HG03558 (cell line): ENCODE measurements at regions not wholly inside any gene's neighbourhood (a gene's known extent, or its start where the extent isn't known, plus 50 kb on each side); places are given as distances from the start of the nearest gene placed in this dataset.
A peak's percentile ranks its signal among the peaks of the same experiment; 100 is the strongest.
"Not testable (repeated sequence)": the region's sequence is repeated elsewhere in the genome, so short reads cannot be mapped to it uniquely, and the experiment has no call there.

Experiments used
- ATAC-seq: cut with Tn5 transposase; IDR thresholded peaks from one replicate; pipeline ENCODE4 v1.9.1; 2021; ENCODE audit warnings: moderate number of reproducible peaks; ENCODE audit not compliant: unreplicated experiment; ENCODE audit errors: extremely low read depth

- ATAC-seq = no peak
Observed at GRCh38 chr5:42950456-42951292, 89.4 kb downstream of the ANXA2R start.

DNA sequence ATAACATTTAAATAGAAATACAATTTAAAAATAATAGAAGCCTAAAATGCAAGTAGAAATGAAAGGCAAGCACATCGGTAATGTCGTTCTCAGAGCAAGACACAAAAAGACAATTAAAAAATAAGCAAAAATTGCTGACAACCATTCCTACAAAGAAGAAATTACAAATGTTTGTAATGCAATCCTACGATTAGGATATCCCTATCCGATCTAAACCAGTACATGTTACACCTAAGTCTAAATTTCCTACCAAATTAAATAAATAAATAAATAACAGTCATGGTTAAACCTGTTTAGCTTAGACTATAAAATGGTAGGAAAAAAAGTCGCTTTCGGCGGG, 90.0 kb downstream of the ANXA2R start:
- no peak for ATAC-seq

DNA sequence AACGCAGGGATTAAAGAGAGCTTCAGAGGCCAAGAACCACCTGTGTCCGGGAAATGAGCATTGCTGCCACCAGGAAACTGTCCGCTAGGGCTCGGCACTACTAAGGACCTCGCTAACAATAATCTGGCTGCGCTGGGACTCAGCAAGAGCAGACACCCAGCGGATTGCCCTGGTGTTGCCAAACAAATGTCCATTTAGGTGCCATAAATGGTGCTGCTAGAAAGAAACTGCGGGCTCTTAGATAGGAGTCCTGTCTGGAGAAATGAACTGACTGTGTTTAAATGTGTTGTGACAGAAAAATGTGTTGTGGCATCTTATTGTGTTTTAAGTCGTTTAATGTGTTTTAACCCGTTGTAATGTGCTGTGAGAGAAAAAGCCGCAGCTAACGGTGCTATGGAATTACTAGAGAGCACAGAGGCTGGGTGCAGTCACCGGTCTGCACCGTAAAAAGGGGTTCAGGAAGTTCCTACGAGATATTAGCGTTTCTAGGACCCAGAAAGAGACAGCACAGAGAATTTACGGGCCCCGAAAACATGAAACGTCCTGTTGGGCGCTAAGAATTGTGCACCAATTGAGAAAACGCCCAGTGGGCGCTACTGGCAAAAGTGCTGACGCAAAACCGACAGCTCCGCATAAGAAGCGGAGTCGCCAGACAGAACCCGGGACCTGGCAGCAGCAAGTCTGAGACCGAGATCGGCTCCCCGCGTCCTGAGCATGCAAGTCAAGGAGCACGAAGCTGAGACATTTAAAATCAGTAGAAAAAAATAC, 90.6 kb downstream of the ANXA2R start:
- ATAC-seq = peak; percentile 60

DNA sequence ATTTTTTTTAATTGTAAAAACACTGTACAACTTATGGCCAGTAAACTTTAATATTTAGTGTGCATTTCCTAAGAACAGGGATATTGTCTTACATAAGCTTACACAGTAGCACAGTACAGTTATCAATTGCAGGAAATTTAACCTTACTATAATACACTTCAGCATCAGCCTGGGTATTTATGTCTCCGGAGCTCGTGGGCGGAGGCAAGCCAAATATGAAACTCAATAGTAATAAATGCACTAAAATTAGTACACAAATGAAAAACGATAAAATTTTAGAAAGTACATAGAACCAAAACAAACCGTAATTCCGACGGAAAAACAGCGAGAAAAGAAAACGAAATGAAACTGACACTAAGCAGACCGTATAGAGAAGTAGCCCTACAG, 91.2 kb downstream of the ANXA2R start:
- ATAC-seq = peak; percentile 1

GRCh38 chr5:42944989-42945388, 95.1 kb downstream of the ANXA2R start:
- ATAC-seq = no peak

DNA sequence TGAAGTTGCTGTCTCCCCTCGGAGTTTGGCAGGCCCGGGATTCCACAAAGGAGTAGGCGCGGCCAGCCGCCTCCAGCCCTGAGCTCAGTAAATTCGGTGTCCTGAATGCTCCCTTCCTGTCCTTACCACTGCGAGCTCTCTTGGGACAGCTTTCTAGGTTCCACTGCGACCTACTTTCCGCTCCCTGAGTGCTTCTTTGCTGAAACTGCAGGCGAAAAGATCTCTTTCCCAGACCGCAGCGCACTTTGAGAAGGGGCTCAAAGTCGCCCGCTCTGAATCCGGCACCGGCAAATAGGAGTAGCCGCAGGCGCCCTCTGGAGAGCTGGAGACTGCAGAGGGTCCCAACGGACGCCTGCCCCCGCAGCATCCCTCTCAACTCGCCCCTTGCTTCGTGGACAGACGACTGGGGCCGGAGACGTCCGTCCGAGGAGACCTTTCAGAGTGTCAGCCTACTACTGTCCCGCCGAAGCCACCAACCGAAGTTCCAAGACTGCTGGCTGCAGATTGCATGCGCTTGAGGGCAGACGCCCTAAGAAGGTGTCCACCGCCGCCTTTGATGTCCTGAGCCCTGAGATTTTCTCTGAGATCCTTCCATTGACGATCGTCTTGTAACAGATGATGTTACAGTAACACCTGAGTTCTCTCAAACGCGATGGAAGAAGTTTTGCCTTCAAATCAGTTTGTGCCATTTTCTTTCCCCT, 96.0 kb downstream of the ANXA2R start:
- ATAC-seq = no peak

DNA sequence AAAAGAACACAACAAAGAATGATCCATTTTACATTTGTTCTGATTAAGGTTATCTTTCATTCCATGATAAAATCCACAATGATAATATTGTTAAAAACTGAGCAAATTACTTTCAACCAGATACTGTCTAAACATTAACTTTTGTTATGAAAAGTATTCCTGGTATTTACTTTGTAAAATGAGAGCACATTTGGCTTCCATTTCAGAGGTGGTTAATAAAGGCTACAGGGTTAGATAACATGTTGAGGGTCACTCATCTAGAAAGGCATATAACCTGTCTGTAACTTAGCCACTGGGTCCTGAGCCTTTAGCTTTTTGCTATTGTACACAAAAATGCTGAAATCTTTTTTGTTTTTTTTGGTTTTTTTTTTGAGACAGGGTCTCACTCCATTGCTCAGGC, 99.3 kb downstream of the ANXA2R start:
- no peak for ATAC-seq

GRCh38 chr5:42932011-42932410, 108.1 kb downstream of the ANXA2R start:
- ATAC-seq = not testable (repeated sequence)

DNA sequence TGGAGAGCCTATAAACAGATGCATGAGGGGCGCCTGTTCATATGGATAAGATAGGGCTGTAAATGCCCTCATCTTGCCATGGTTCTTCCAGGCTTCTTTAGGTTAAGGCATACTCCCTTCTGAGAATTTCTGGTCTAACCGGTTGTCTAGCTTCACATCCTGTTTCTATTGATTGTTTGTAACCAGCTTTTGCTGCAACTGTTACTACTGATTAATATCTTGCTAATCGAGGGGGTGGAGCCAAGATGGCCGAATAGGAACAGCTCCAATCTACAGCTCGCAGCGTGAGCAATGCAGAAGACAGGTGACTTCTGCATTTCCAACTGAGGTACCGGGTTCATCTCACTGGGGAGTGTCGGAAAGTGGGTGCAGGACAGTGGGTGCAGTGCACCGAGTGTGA, 108.7 kb downstream of the ANXA2R start:
- not testable (repeated sequence) for ATAC-seq

DNA sequence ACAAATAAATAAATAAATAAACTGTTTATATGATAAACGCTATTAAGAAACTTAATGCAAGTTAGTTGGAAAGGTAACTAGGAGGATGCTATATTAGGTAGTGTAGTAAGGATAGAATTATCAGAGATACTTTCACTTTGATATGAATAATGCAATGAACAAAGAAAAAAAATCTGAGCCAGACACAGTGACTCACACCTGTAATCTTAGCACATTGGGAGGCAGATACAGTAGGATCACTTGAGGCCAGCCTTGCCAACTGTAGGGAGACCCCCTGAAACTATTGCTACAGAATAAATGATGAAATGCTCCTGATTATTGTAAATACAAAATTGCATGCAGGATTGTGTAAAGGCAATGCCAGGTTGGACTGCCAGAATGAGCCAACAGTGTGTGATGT, 109.2 kb downstream of the ANXA2R start:
- ATAC-seq = no peak

- ATAC-seq = no peak
Observed at GRCh38 chr5:42929871-42930270, 110.2 kb downstream of the ANXA2R start.

DNA sequence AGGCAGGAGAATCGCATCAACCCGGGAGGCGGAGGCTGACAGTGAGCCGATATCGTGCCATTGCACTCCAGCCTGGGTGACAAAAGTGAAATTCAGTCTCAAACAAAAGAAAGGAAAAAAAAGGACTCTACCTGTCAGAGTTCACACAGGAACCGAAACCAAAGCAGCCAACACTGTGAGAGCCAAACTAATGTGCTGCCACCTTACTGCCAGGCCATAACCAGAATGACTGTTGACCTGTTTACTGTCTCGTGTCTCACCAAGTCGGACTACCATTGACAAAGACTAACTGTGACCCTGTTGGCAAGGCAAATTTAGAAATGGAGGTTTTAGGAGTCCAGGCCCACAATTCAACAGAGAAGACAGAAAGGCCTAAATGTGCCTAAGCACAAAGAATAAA, 112.4 kb downstream of the ANXA2R start:
- ATAC-seq = no peak

- ATAC-seq = no peak
Observed at GRCh38 chr5:42924686-42925085, 113.0 kb upstream of the SELENOP start.

DNA sequence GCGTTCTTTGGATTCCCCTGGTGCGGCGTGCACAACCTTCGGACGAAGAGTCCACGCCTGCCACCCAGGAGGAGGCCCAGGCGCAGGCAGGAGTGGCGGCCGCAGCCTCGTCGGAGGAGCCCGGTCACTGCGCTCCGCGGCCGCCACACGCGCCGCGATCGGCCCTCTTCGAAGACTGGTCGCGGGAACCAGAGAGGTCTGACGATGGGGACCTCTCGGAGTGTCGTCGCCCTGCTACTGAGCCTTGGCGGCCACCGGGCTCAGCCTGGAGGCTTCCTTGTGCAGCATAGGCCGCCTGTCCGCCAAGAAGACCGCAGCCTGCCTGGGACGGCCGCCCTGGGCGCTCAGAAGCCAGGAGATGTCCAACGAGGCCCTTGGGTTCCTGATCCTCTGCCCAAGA, 112.5 kb upstream of the SELENOP start:
- no peak for ATAC-seq

- ATAC-seq = no peak
Observed at GRCh38 chr5:42923710-42924109, 112.0 kb upstream of the SELENOP start.

DNA sequence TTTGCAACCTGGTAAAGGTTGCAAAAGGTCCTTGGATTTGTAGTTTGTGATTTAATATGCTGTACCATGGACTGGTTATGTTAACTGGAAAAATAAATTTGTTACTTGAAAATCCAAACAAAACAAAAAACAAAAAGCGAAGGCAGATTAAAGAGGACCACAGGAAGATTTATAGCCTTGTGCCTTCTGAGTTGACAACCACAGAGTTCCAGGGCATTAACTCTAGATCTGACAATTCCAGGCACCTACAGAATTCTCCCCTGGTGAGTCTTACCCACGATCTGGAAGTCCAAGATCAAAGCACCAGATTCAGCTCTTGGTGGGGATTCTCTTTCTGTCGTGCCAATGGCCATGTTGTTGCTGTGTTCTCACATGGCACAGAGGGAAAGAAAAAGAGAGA, 107.9 kb upstream of the SELENOP start:
- ATAC-seq = no peak

DNA sequence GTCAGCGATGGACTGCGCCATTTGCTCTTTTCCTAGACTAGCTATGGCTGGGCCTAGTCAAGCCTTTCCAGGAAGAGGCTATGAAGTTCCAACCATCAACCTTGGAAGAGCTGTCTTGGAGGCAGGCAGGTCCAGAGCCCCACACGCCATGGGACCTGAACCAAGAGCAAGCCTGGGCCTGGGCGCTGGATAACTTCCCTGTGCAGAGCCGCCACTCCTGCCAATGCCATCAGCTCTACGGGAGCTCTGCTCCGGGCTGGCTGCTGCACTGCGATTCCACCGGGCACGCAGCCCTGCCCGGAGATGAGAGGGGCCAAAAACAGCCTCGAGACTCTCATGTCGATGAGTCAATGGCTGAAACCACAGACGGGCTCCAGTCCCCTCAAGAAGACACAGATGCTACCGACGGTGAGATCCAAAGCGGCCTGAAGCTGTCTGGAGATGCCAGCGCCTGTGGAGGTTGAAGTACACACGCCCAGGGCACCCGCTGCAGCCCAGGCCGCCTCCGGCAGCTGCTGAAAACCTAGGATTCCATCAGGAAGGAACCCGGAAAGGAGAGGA, 103.7 kb upstream of the SELENOP start:
- no peak for ATAC-seq

DNA sequence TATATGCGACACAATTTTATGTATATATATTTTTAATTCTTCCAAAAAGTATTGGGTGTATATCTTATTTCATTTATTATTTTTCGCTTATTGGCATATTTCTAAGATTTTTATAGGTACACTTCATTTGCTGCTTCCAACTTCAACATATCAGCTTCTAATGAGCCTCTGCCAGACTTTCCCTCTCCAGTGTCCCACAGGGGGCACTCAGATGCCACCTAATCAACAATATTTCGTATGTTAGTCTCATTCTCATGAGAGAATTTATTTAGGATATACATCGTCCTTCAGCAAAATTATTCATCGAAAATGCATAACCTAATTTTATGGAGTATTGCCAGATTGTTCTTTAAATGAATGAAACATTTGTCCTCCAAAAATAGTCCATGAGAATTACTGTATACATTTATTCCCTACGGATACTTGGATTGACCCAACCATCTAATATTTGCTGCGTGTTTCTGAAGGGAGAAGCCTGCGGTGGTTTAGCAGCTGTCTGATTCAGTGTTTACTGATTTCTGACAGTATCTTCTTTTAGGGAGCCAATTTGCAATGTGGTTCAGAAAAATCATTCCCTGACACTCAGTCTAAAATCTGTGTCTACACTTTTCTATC, 100.6 kb upstream of the SELENOP start:
- ATAC-seq = no peak

GRCh38 chr5:42908509-42909488, 97.1 kb upstream of the SELENOP start:
- peak; percentile 69 for ATAC-seq
